Retina (tissue), 1 donor: ENCODE measurements at regions not wholly inside any gene's neighbourhood (a gene's known extent, or its start where the extent isn't known, plus 50 kb on each side); places are given as distances from the start of the nearest gene placed in this dataset.
"Not testable (repeated sequence)": the region's sequence is repeated elsewhere in the genome, so short reads cannot be mapped to it uniquely, and the experiment has no call there.

Experiments used
- DNase-seq: peaks from one replicate; pipeline ENCODE4 v3.0.0-alpha.2; 2016

DNA sequence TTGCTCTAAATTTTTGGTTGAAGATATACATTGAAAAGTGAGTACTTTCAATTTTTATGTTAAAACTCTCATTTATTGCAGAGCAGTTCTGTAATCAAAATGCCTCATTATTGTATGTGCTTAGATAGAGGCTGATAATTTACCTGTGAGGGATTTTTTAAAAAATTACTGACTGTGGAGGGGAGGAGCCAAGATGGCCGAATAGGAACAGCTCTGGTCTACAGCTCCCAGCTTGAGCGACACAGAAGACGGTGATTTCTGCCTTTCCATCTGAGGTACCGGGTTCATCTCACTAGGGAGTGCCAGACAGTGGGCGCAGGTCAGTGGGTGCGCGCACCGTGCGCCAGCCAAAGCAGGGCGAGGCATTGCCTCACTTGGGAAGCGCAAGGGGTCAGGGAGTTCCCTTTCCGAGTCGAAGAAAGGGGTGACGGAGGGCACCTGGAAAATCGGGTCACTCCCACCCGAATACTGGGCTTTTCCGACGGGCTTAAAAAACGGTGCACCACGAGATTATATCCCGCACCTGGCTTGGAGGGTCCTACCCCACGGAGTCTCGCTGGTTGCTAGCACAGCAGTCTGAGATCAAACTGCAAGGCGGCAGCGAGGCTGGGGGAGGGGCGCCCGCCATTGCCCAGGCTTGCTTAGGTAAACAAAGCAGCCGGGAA, 89.4 kb downstream of the DDX11 start:
- DNase-seq: not testable (repeated sequence)

DNA sequence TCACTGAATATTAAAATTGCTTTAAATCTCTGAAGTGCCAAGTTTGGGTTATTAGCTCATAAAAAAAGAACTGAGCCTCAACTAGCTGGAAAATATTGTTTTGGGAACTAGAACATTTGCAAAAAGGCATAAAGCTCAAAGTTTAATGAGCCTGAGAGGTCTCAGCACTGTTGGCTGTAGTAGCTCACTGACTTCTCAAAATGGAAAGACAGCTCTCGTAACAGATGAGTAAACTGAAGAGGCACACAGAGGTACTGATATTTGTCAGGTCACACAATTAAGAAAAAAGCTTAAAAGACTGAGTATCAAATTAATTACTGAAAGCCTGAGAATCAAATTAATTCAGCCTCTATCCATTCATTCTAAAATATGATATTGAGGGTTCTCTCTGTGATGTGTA, 100.6 kb downstream of the DDX11 start:
- DNase-seq: not testable (repeated sequence)

DNA sequence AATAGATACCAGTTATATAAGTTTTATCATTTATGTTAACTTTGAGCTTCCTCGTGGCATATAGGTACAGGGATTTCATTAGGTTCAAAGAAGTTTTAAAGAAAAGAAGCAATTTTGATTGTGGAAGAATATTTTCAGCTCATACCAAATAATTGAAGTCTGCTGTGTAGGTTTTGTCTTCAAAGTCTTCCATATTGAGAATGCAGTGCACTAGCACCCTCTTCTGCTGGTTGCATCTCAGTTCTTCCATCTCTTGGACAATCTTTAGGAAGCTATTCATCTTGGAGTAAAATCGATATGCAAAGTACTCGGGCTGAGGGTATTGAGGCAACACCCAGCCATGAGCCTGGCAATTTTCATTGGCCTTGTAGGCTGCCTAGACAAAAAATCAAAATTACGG, 103.9 kb downstream of the DDX11 start:
- not testable (repeated sequence) for DNase-seq

DNA sequence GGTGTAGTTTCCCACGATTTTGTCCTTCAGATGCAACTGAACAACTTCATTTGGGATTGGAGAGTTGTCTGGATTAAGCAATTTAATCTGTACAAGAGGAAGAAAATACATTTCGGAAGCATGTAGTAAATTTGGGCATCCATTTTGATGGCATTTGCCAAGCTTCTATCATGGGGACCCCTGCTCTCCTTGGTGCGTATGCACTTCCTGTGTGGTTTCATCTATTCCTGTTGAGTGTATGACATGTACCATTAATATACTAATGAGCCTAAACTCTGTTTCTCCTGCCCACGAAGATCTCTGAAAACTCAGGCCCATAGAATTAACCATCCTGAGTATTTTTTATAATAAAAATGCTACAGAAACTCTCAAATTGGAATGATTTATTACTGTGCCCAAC, 105.2 kb downstream of the DDX11 start:
- DNase-seq: not testable (repeated sequence)

DNA sequence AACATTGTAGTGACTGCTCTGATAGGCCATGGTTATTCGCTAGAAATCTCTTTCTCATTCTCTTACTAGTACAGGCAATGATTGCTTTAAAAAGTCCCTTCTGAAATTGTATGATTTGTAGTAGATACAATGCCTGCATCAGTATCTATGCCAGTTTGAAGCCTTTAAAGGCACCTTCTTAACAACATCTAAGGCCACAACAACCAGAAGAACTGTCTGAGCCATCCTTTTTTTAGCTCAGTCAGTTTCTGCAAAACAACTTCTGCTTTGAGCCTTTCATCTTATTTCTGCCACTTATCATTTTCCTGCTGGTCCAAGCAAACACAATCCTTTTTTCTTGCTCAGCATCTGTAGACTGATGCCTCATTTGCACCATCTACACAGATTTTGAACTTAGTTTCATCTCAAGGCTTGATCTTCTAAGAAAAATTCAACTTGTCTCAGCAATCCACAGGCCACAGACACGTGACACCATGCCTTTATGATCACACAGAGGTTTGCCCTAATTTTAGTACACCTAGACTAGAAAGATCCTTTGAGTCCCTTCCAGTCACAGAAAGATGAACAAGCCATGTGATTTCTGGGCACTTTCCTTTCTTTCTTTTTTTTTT, 106.1 kb downstream of the DDX11 start:
- not testable (repeated sequence) for DNase-seq

DNA sequence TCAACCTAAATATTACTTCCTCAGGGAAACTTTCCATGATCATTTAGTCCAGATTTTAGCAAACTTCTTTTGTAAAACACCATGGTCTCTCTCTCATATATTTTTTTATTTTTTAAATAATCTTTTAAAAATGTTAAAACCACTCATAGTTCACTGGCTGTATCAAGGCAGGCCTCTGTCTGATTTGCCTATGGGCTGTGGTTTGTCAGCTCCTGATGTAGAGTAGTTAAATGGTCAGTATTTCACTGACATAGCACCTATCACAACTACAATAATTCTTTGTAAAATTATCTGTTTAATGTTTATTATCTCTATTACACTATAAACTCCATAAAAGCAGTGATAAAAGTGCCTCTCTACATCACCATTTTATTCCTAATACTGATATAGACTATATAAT, 108.9 kb downstream of the DDX11 start:
- not testable (repeated sequence) for DNase-seq

DNA sequence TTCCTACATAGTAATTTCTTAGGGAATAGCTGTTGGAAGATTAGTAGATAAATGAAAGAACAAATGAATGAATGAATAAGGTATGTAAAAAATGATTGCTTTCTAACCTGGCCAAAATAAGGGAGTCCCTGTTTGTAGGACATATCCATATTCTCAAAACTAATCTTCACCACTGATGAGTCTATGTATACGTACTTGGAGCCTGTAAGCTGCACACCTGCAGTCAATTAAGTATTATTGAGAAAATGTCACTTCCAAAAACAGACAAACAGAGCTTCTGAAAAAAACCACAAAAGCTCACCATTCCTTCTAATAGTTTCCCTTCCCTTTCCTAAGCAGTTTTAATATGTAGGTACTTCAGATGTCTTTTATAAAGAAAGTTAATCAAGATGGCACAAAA, 109.4 kb downstream of the DDX11 start:
- not testable (repeated sequence) for DNase-seq

DNA sequence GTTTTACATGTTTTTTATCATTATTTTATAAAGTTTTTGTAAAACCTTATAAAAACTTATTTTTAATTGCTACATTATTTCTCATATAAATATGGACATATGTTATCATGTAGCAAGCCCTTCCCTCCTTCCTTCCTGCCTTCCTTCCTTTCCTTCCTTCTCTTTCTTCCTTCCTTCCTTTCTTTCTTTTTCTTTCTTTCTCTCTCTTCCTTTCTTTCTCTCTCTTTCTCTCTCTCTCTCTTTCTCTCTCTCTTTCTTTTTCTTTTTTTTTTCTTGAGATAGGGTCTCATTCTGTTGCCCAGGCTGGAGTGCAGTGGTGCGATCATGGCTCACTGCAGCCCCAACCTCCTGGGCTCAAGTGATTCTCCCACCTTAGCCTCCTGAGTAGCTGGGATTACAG, 110.2 kb downstream of the DDX11 start:
- DNase-seq: not testable (repeated sequence)

DNA sequence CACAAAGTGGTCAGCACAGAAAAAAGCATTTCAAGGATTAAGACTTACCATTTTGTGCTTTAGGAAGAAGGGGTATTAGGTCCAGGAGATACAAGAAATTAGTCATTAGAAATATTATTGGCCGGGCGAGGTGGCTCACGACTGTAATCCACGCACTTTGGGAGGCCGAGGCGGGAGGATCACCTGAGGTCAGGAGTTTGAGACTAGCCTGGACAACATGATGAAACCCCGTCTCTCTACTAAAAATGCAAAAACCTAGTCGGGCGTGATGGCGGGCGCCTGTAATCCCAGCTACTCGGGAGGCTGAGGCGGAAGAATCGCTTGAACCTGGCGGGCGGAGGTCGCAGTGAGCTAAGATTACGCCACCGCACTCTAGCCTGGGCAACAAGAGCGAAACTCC, 111.0 kb downstream of the DDX11 start:
- not testable (repeated sequence) for DNase-seq

DNA sequence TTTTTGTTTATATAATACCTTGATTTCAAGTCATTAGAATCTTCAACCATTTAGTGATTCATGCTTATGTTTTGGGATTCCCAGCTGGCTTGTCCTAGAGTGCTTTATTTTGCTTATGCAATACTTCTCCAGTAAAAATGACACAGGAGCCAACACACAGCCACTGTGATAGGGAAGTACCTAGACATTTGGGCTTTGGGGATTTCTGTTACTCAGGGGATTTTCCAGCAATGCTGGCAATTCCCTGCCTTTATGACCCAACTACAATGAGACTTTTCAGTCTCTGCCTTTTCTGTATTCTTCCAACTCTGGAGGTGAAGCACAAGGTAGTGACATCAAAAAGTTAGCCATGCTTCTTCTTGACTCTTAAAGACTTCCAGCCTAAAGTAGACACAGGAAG, 119.0 kb downstream of the DDX11 start:
- DNase-seq: not testable (repeated sequence)

DNA sequence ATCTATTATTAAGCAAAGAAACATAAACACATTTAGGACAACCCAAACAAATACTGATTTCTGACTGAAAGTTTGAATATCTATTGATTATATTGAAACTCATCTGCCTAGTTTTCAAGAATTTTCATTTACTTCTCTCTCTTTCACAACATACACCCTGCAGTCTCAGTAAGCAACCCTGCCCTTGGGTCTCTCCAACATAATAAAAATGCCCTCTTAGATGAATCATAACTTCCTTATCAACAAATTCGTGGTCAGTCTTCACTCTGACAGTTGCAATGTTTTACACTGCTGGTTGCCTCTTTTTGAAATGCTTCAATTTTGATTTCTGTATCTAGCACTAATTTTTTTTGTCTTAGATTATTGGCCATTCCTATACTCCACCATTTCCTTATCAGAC, 122.0 kb downstream of the DDX11 start:
- DNase-seq: not testable (repeated sequence)

DNA sequence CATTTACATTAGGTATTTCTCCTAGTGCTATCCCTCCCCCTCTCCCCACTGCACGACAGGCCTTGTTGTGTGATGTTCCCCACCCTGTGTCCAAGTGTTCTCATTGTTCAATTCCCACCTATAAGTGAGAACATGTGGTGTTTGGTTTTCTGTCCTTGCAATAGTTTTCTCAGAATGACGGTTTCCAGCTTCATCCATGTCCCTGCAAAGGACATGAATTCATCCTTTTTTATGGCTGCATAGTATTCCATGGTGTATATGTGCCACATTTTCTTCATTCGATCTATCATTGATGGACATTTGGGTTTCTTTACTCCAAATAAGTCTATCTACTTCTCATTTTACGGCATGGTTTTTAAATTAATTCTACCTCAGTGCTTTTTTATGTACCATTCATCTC, 125.8 kb downstream of the DDX11 start:
- not testable (repeated sequence) for DNase-seq

DNA sequence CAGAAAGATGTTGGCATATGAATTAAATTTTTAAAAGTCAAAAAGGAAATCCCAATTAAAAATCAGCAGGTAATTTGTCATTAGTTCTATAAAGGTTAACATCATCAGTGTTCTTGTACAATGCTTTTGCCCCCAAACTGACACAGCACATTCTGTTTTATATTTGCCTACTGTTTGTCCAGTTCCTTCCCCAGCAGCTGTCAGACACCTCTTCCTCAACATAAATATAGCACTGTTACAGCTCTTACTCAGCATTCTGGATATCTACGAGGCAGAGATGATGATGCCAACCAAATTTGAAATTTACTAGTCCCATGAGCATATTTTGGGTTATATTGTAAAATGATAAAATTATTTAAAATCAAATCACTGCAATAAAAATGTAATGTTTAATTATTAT, 124.6 kb downstream of the SINHCAF start:
- no peak for DNase-seq

DNA sequence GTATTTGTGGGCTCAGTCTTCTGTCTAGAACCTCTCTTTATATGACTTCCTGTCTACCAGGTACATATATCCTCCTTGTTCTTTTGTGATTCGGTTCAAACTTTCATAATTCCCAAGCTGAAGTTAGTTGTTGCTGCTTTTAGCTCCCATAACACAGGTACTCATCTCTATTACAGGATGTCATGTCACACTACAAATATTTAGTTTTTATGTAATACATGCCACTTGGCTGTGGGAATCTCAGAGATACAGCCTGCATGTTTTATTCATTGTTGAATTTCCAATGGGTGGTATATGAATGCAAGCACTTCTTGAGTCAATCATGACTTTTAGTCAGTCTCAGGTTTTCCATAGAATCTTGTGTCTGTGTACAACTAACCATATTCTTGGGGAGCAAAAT, 122.7 kb downstream of the SINHCAF start:
- DNase-seq: no peak

DNA sequence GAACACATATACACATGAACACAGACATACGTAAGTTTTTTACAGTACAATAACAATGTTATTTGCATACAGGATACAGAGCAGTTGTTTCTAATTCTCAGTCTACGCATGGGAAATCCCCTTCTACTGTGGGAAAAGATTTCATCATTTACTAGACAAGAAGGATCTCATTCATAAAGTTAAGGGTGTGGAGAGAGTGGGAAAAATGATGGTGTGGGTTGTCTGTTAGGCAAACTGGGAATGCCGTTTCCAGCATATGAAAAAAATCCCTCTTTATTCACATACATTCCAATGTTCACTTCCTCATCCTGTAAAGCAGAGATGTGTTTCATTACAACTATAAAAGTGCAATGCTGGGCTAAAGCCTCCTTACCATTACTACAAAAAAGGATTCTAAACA, 120.9 kb downstream of the SINHCAF start:
- no peak for DNase-seq

DNA sequence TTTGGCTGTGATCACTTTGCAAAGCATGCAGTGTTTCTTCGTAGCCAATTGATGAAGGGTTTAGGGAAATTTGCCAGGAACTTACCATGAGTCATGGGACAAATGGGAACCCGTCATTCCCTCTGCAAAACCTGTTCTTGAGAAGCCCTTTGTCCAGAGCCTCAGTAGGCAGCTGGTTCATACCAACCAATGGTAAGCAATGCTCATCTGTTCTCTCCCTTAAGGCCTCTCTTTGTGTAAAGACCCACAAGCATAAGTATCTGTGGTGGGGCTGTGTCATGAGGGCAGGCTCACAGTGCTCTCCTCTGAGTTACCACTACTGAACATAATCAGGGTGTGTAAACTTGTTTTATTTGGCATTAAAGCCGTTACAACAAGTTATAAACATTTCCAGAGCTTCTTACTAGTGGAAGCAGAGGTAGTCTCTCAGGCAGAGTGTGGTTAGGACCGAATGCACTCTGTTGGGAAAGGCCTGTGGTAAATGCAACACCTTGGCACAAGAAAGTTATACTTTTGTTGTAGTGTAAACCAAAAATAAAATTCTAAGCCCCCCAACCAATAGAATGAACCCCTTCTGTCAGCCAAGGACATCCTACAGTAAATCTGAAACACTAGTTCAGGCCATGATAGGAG, 119.8 kb downstream of the SINHCAF start:
- DNase-seq: no peak

DNA sequence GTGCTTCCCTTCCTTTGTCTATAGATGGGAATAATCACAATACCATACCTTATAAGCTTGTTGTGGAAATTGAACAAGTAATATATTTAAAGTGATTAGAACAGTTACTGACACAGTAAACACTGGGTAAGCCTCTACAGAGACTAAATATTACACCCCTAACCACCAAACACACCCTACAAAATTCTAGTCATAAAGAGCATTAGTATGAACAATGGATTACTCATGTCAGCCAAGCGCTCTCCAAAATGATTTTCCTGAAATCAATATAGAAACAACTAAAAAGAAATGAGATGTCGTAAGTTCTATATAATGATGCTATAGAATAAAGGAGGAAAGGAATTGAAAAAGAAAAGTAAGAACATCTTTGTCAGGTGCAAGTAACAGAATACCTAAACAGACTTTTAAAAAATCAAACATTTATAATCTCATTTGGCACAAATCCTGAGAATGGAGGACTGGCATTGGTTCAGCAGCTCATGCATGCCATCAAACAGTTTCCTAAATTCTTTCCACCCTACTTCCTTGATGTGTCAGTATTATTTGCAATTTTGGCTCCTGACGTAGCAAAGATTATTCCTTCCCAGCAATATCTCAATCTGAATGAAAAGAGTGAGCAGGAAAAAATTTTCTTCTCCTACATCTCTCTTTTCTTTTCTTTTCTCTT, 118.0 kb downstream of the SINHCAF start:
- DNase-seq: no peak

DNA sequence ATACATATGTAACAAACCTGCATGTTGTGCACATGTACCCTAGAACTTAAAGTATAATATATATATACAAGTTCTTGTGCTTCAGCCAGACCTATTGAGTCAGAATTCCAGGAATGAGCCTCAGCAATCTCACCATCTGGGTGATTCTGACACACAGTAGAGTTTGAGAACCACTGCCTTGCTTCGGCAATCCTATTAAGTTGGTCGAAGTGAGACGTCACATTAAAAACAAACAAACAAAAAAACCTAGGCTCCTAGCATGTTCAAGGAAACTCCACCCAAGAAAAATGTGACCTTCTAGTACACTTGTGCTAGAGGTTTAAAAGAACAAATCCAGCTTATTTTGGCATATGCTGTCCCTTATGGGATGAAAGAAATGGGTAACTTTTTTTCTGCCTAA, 115.8 kb downstream of the SINHCAF start:
- no peak for DNase-seq

DNA sequence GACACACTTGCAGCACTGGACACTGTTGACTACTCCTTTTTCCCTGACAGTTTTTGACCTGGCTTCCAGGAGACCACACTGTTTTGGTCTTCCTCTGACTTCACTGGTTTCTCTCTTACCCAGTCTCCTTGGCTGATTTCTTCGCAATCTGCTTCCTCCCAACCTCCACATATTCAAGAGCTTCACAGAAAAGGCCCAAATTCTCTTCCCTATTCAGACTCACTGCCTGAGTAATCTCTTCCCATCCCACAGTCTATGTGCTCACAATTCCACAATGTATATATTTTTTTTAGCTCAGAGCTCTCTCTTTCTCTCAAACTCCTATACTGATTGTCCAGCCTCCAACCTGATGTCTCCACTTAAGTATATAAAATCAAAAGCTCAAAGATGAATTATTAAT, 115.4 kb downstream of the SINHCAF start:
- no peak for DNase-seq

DNA sequence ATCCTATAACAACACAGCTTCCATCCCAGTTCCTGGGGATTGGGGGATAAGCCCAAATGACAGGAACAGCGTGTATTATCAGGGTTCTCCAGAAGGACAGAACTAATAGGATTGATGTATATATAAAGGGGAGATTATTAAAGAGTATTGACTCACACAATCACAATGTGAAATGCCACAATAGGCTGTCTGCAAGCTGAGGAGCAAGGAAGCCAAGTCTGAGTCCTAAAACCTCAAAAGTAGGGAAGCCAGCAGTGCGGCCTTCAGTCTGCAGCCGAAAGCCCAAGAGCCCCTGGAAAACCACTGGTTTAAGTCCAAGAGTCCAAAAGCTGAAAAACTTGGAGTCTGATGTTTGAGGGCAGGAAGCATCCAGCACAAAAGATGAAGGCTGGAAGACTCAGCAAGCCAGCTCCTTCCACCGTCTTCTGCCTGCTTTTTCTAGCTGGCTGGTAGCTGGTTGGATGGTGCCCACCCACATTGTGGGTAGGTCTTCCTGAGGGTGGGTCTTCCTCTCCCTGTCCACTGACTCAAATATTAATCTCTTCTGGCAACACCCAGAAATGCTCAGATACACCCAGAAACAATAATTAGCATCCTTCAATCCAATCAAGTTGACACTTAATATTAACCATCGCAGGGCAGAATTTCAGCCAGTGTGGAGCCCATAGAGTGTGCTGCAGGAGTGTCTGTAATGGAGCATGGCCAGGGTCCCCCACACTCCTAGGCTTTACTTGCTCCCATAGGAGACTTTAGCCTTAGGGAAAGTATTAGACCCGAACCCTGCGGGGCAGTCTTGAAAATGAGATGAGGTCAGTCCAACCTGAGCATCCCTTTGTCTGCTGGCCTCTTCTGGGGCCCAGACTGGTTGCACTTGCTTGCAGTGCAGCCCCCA, 111.1 kb downstream of the SINHCAF start:
- DNase-seq: no peak

DNA sequence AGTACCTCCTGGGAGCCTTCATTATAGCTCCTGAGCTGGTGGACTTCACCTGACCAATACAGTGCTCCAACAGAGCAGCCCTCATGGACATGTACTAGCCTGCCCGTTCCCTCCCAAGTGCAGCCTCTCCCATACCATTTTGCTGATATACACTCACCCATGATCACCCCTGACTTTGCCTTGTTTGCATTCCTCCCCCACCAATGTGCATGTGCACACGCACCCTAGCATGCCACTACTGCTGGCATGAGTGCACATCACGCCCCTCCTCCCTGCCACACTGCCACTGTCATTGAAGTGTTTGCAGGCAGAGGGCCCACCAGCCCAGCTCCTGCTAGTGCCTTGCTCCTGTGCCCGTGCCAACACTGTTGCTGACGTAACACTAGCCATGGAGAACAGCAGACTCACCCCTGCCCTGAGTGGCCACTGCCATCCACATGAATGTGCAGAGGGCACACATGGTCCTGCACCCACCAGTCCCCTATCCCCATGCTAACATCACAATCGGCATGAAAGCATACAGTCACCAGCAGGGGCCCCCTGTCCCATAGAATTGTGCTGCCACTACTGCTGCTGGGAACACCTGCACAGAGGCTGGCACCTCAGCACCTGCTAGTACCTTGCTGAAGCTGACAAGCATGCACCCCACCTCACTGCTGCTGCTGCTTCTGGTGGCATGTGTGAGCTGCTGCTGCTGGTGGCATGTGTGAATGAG, 110.3 kb downstream of the SINHCAF start:
- no peak for DNase-seq

DNA sequence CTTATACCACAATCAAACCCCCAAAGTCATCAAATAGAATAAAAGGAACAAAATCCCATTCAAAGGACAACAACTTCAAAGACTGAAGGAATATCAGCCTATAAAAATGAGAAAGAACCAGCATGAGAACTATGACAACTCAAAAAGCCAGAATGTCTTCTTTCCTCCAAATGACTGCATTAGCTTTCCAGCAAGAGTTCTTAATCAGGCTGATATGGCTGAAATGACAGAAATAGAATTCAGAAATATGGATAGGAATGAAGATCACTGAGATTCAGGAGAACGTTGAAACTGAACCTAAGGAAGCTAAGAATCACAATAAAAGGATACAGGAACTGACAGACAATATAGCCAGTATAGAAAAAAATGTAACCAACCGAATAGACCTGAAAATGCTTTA, 109.5 kb downstream of the SINHCAF start:
- no peak for DNase-seq
